ENCODE measurements at regions not wholly inside any gene's neighbourhood (a gene's known extent, or its start where the extent isn't known, plus 50 kb on each side); places are given as distances from the start of the nearest gene placed in this dataset.

- no peak overlapping the region for H3K4me3 ChIP-seq (ENCODE audit: low read length)
- no peaks in the 10 kb centered on the region for H3K79me2 ChIP-seq (ENCODE audit: low read length)
- no peaks in the 10 kb centered on the region for H3K4me1 ChIP-seq (ENCODE audit: low read length)
- no peak overlapping the region for H2AFZ ChIP-seq (ENCODE audit: low read depth, low read length)
- H3K4me2 ChIP-seq (ENCODE audit: low read length): no peak overlapping the region
- no peaks in the 10 kb centered on the region for H3K9me3 ChIP-seq (ENCODE audit: insufficient read depth, low read length)
- no peaks in the 10 kb centered on the region for H3K36me3 ChIP-seq (replicated peaks; ENCODE audit: low read depth, low read length)
- no peaks in the 10 kb centered on the region for H4K20me1 ChIP-seq (ENCODE audit: insufficient read depth, low read length)
- no peaks in the 10 kb centered on the region for H3K27me3 ChIP-seq (ENCODE audit: low read depth, low read length)
- H3K27ac ChIP-seq (ENCODE audit: low read length): no peak overlapping the region
- no peak for TF ChIP-seq CTCF (IDR thresholded peaks at IDR 0.05; ENCODE audit: low read depth, low read length)
- no peak for TF ChIP-seq EZH2phosphoT487 (IDR thresholded peaks at IDR 0.05; ENCODE audit: low read depth)
- H3K9ac ChIP-seq (ENCODE audit: low read length): no peak overlapping the region
Measured at GRCh38 chr13:106156468-106156867, 379.0 kb downstream of the EFNB2 start.

- Histone ChIP-seq H3K4me2 (ENCODE audit: low read length) (no peak overlapping the region), H3K27ac (ENCODE audit: low read length) (no peak overlapping the region), H3K79me2 (ENCODE audit: low read length) (no peaks in the 10 kb centered on the region), H2AFZ (ENCODE audit: low read depth, low read length) (no peak overlapping the region), H3K9me3 (ENCODE audit: insufficient read depth, low read length) (no peaks in the 10 kb centered on the region), H4K20me1 (ENCODE audit: insufficient read depth, low read length) (no peaks in the 10 kb centered on the region), H3K4me3 (ENCODE audit: low read length) (no peak overlapping the region), H3K4me1 (ENCODE audit: low read length) (no peaks in the 10 kb centered on the region), H3K36me3 (replicated peaks; ENCODE audit: low read depth, low read length) (no peaks in the 10 kb centered on the region), H3K9ac (ENCODE audit: low read length) (no peak overlapping the region), H3K27me3 (ENCODE audit: low read depth, low read length) (no peaks in the 10 kb centered on the region)
- TF ChIP-seq CTCF (IDR thresholded peaks at IDR 0.05; ENCODE audit: low read depth, low read length) (no peak), EZH2phosphoT487 (IDR thresholded peaks at IDR 0.05; ENCODE audit: low read depth) (no peak)
Measured at GRCh38 chr13:106155411-106155810, 380.1 kb downstream of the EFNB2 start.

GRCh38 chr13:106153876-106154275 is 381.6 kb downstream of the EFNB2 start:
- Histone ChIP-seq H3K4me2 (ENCODE audit: low read length) (no peak overlapping the region), H3K27me3 (ENCODE audit: low read depth, low read length) (no peaks in the 10 kb centered on the region), H3K79me2 (ENCODE audit: low read length) (no peaks in the 10 kb centered on the region), H3K9ac (ENCODE audit: low read length) (no peak overlapping the region), H4K20me1 (ENCODE audit: insufficient read depth, low read length) (no peaks in the 10 kb centered on the region), H3K27ac (ENCODE audit: low read length) (no peak overlapping the region), H3K36me3 (replicated peaks; ENCODE audit: low read depth, low read length) (no peaks in the 10 kb centered on the region), H2AFZ (ENCODE audit: low read depth, low read length) (no peak overlapping the region), H3K4me1 (ENCODE audit: low read length) (no peaks in the 10 kb centered on the region), H3K4me3 (ENCODE audit: low read length) (no peak overlapping the region), H3K9me3 (ENCODE audit: insufficient read depth, low read length) (no peaks in the 10 kb centered on the region)
- TF ChIP-seq CTCF (IDR thresholded peaks at IDR 0.05; ENCODE audit: low read depth, low read length) (no peak), EZH2phosphoT487 (IDR thresholded peaks at IDR 0.05; ENCODE audit: low read depth) (no peak)

- Histone ChIP-seq H2AFZ (ENCODE audit: low read depth, low read length) (no peak overlapping the region), H3K4me2 (ENCODE audit: low read length) (no peak overlapping the region), H3K27ac (ENCODE audit: low read length) (no peak overlapping the region), H3K27me3 (ENCODE audit: low read depth, low read length) (no peaks in the 10 kb centered on the region), H3K36me3 (replicated peaks; ENCODE audit: low read depth, low read length) (no peaks in the 10 kb centered on the region), H3K4me3 (ENCODE audit: low read length) (no peak overlapping the region), H3K9me3 (ENCODE audit: insufficient read depth, low read length) (no peaks in the 10 kb centered on the region), H3K79me2 (ENCODE audit: low read length) (no peaks in the 10 kb centered on the region), H4K20me1 (ENCODE audit: insufficient read depth, low read length) (no peaks in the 10 kb centered on the region), H3K4me1 (ENCODE audit: low read length) (peaks cover 6% of the 10 kb centered on the region), H3K9ac (ENCODE audit: low read length) (no peak overlapping the region)
- TF ChIP-seq EZH2phosphoT487 (IDR thresholded peaks at IDR 0.05; ENCODE audit: low read depth) (no peak), CTCF (IDR thresholded peaks at IDR 0.05; ENCODE audit: low read depth, low read length) (no peak)
Measured at GRCh38 chr13:106153041-106153440, 382.4 kb downstream of the EFNB2 start.

Data from OCI-LY3 (cell line).